ENCODE measurements at regions not wholly inside any gene's neighbourhood (a gene's known extent, or its start where the extent isn't known, plus 50 kb on each side); places are given as distances from the start of the nearest gene placed in this dataset.

GRCh38 chr4:115609631-115610030, 496.2 kb upstream of the NDST4 start:
- Histone ChIP-seq H3K4me1 (no peaks in the 10 kb centered on the region), H3K27me3 (no peaks in the 10 kb centered on the region), H3K9me3 (no peaks in the 10 kb centered on the region), H3K4me3 (no peak overlapping the region), H3K36me3 (no peaks in the 10 kb centered on the region), H3K27ac (replicated peaks in 1 of 4) (no peak overlapping the region)
- 79% methylated on average over 2 of the region's 2 CpGs for WGBS
- no peak for TF ChIP-seq EP300 (IDR thresholded peaks at IDR 0.05)
- no peak for TF ChIP-seq CTCF (IDR thresholded peaks at IDR 0.05)
- TF ChIP-seq POLR2AphosphoS5 (IDR thresholded peaks at IDR 0.05), result no peak
- no peak for TF ChIP-seq POLR2A (IDR thresholded peaks at IDR 0.05; ENCODE audit: low read depth)
- DNase-seq (ENCODE audit: extremely low spot score), result no peak
- intact Hi-C loops (cut with DNase I), result no loop called here

- no peak for TF ChIP-seq POLR2A (IDR thresholded peaks at IDR 0.05; ENCODE audit: low read depth)
- no peak for TF ChIP-seq POLR2AphosphoS5 (IDR thresholded peaks at IDR 0.05)
- no peak for TF ChIP-seq EP300 (IDR thresholded peaks at IDR 0.05)
- TF ChIP-seq CTCF (IDR thresholded peaks at IDR 0.05), result no peak
- H3K27me3 ChIP-seq, result no peaks in the 10 kb centered on the region
- intact Hi-C loops (cut with DNase I), result no loop called here
- no peak overlapping the region for H3K27ac ChIP-seq (replicated peaks in 1 of 4)
- DNase-seq (ENCODE audit: extremely low spot score), result no peak
- no peak overlapping the region for H3K4me3 ChIP-seq
- 90% methylated on average over 3 of the region's 3 CpGs for WGBS
- H3K4me1 ChIP-seq, result no peaks in the 10 kb centered on the region
- no peaks in the 10 kb centered on the region for H3K9me3 ChIP-seq
- H3K36me3 ChIP-seq, result no peaks in the 10 kb centered on the region
These were observed 493.9 kb upstream of the NDST4 start for GRCh38 chr4:115607311-115607710.

- no peak for DNase-seq (ENCODE audit: extremely low spot score)
- no peak overlapping the region for H3K27ac ChIP-seq (replicated peaks in 1 of 4)
- no peak overlapping the region for H3K4me3 ChIP-seq
- no peaks in the 10 kb centered on the region for H3K4me1 ChIP-seq
- no peaks in the 10 kb centered on the region for H3K27me3 ChIP-seq
- intact Hi-C loops (cut with DNase I), result no loop called here
- peaks cover 0 to 4% (median 0%) of the 10 kb centered on the region in 4 donors for H3K9me3 ChIP-seq
- H3K36me3 ChIP-seq, result no peaks in the 10 kb centered on the region
- TF ChIP-seq POLR2AphosphoS5 (IDR thresholded peaks at IDR 0.05) (no peak), CTCF (IDR thresholded peaks at IDR 0.05) (no peak), EP300 (IDR thresholded peaks at IDR 0.05) (no peak), POLR2A (IDR thresholded peaks at IDR 0.05; ENCODE audit: low read depth) (no peak)
- 89% methylated on average over 3 of the region's 3 CpGs for WGBS
These were observed 483.0 kb upstream of the NDST4 start for GRCh38 chr4:115596265-115597001.

- TF ChIP-seq EP300 (IDR thresholded peaks at IDR 0.05) (no peak), POLR2A (IDR thresholded peaks at IDR 0.05; ENCODE audit: low read depth) (no peak), POLR2AphosphoS5 (IDR thresholded peaks at IDR 0.05) (no peak), CTCF (IDR thresholded peaks at IDR 0.05) (no peak)
- Histone ChIP-seq H3K9me3 (no peaks in the 10 kb centered on the region), H3K27ac (replicated peaks in 1 of 4) (no peak overlapping the region), H3K4me3 (no peak overlapping the region), H3K36me3 (no peaks in the 10 kb centered on the region), H3K4me1 (no peaks in the 10 kb centered on the region), H3K27me3 (no peaks in the 10 kb centered on the region)
- intact Hi-C loops (cut with DNase I), result no loop called here
- no peak for DNase-seq (ENCODE audit: extremely low spot score)
These were observed 467.5 kb upstream of the NDST4 start for GRCh38 chr4:115580901-115581300.

- TF ChIP-seq POLR2A (IDR thresholded peaks at IDR 0.05; ENCODE audit: low read depth) (no peak), CTCF (IDR thresholded peaks at IDR 0.05) (no peak), POLR2AphosphoS5 (IDR thresholded peaks at IDR 0.05) (no peak), EP300 (IDR thresholded peaks at IDR 0.05) (no peak)
- no peak overlapping the region for H3K27ac ChIP-seq (replicated peaks in 1 of 4)
- H3K9me3 ChIP-seq, result peaks cover 0 to 12% (median 2%) of the 10 kb centered on the region in 4 donors
- intact Hi-C loops (cut with DNase I), result no loop called here
- H3K4me1 ChIP-seq, result no peaks in the 10 kb centered on the region
- no peaks in the 10 kb centered on the region for H3K36me3 ChIP-seq
- H3K27me3 ChIP-seq, result no peaks in the 10 kb centered on the region
- DNase-seq (ENCODE audit: extremely low spot score), result no peak
- 72% methylated on average over 1 of the region's 1 CpG for WGBS
- no peak overlapping the region for H3K4me3 ChIP-seq
These were observed 462.4 kb upstream of the NDST4 start for GRCh38 chr4:115575851-115576250.

Measured in esophagus muscularis mucosa (tissue), 4 donors.